Endothelial cell (in vitro differentiated cells): ENCODE measurements at regions not wholly inside any gene's neighbourhood (a gene's known extent, or its start where the extent isn't known, plus 50 kb on each side); places are given as distances from the start of the nearest gene placed in this dataset.

Experiments used
- DNase-seq: peaks from one replicate; pipeline ENCODE4 v3.0.0; 2021; ENCODE audit warnings: low spot score
- H3K27ac Mint-ChIP-seq: one replicate; pipeline ENCODE4 v1.8.0; 2021; ENCODE audit warnings: mixed read lengths, inconsistent platforms; ENCODE audit not compliant: unreplicated experiment
- H3K27me3 Mint-ChIP-seq: one replicate; pipeline ENCODE4 v1.8.0; 2021; ENCODE audit warnings: mild to moderate bottlenecking, moderate library complexity, mixed read lengths, inconsistent platforms; ENCODE audit not compliant: unreplicated experiment
- H3K36me3 Mint-ChIP-seq: one replicate; pipeline ENCODE4 v1.8.0; 2021; ENCODE audit warnings: mild to moderate bottlenecking, low read depth, mixed read lengths, inconsistent platforms; ENCODE audit not compliant: unreplicated experiment
- H3K4me1 Mint-ChIP-seq: one replicate; pipeline ENCODE4 v1.8.0; 2021; ENCODE audit warnings: mild to moderate bottlenecking, mixed read lengths, inconsistent platforms; ENCODE audit not compliant: unreplicated experiment
- H3K4me3 Mint-ChIP-seq: one replicate; pipeline ENCODE4 v1.8.0; 2021; ENCODE audit warnings: mild to moderate bottlenecking, mixed read lengths, inconsistent platforms; ENCODE audit not compliant: unreplicated experiment
- H3K9me3 Mint-ChIP-seq: one replicate; pipeline ENCODE4 v1.8.0; 2021; ENCODE audit warnings: mixed read lengths, inconsistent platforms; ENCODE audit not compliant: unreplicated experiment
- CTCF ChIP-seq: fragments of 200-600 bp; sonication (generic); IDR thresholded peaks from one replicate; pipeline ENCODE4 v1.5.0; 2021; ENCODE audit warnings: antibody characterized with exemption; ENCODE audit not compliant: unreplicated experiment

- H3K9me3 Mint-ChIP-seq: no peaks in the 10 kb centered on the region
- no peaks in the 10 kb centered on the region for H3K4me1 Mint-ChIP-seq
- no peak for TF ChIP-seq CTCF
- no peak for DNase-seq
- H3K27me3 Mint-ChIP-seq: peaks cover 3% of the 10 kb centered on the region
- H3K36me3 Mint-ChIP-seq: no peaks in the 10 kb centered on the region
- no peak overlapping the region for H3K27ac Mint-ChIP-seq
- H3K4me3 Mint-ChIP-seq: no peak overlapping the region
These were observed 333.4 kb upstream of the IL12A start for GRCh38 chr3:159655202-159655601.

- H3K27me3 Mint-ChIP-seq: peaks cover 3% of the 10 kb centered on the region
- H3K4me1 Mint-ChIP-seq: no peaks in the 10 kb centered on the region
- no peak for DNase-seq
- TF ChIP-seq CTCF: no peak
- H3K4me3 Mint-ChIP-seq: no peak overlapping the region
- no peak overlapping the region for H3K27ac Mint-ChIP-seq
- no peaks in the 10 kb centered on the region for H3K36me3 Mint-ChIP-seq
- no peaks in the 10 kb centered on the region for H3K9me3 Mint-ChIP-seq
These were observed 331.5 kb upstream of the IL12A start for GRCh38 chr3:159657176-159657575.

GRCh38 chr3:159657629-159658028, 331.0 kb upstream of the IL12A start:
- peaks cover 3% of the 10 kb centered on the region for H3K27me3 Mint-ChIP-seq
- DNase-seq: no peak
- TF ChIP-seq CTCF: no peak
- H3K36me3 Mint-ChIP-seq: no peaks in the 10 kb centered on the region
- no peaks in the 10 kb centered on the region for H3K9me3 Mint-ChIP-seq
- H3K4me1 Mint-ChIP-seq: no peaks in the 10 kb centered on the region
- H3K4me3 Mint-ChIP-seq: no peak overlapping the region
- no peak overlapping the region for H3K27ac Mint-ChIP-seq

- H3K27ac Mint-ChIP-seq: no peak overlapping the region
- H3K27me3 Mint-ChIP-seq: peaks cover 5% of the 10 kb centered on the region
- no peaks in the 10 kb centered on the region for H3K4me1 Mint-ChIP-seq
- no peak overlapping the region for H3K4me3 Mint-ChIP-seq
- no peak for DNase-seq
- no peaks in the 10 kb centered on the region for H3K36me3 Mint-ChIP-seq
- H3K9me3 Mint-ChIP-seq: no peaks in the 10 kb centered on the region
- TF ChIP-seq CTCF: no peak
These were observed 328.3 kb upstream of the IL12A start for GRCh38 chr3:159660326-159660725.

- no peak for TF ChIP-seq CTCF
- Mint-ChIP-seq H3K36me3 (no peaks in the 10 kb centered on the region), H3K27ac (no peak overlapping the region), H3K9me3 (no peaks in the 10 kb centered on the region), H3K27me3 (peaks cover 5% of the 10 kb centered on the region), H3K4me1 (no peaks in the 10 kb centered on the region), H3K4me3 (no peak overlapping the region)
- DNase-seq: no peak
These were observed 327.7 kb upstream of the IL12A start for GRCh38 chr3:159660901-159661300.
